ENCODE measurements at regions not wholly inside any gene's neighbourhood (a gene's known extent, or its start where the extent isn't known, plus 50 kb on each side); places are given as distances from the start of the nearest gene placed in this dataset.

DNA sequence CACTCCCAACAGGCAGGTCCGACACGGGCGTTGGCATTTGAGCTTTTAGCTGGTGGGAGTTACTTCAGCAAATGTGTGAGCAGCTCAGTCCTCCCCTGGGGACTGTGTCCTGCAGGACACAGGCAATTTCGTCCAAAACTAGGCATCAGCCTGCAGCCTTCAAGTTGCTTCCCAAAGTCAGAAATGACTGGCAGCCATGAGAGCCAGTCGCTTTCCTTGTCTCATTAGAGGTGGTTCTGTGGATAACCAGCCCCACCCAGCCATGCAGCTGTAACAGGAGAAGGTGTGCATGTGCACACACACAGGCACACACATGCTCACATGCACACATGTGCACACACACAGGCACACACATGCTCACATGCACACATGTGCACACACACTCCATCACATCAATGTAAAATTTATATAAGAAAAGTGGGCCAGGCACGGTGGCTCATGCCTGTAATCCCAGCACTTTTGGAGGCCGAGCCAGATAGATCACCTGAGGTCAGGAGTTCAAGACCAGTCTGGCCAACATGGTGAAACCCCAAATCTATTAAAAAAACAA is 138.8 kb upstream of the TCERG1L start:
- TF ChIP-seq CTCF (IDR thresholded peaks at IDR 0.05; ENCODE audit: insufficient read depth, low read depth, low read length), result no peak

GRCh38 chr10:131451407-131452015 is 140.0 kb upstream of the TCERG1L start:
- DNase-seq (ENCODE audit: low read depth), result no peak
- no peak for TF ChIP-seq CTCF (IDR thresholded peaks at IDR 0.05; ENCODE audit: insufficient read depth, low read depth, low read length)
- H3K4me3 ChIP-seq (ENCODE audit: low read depth, low read length), result no peak overlapping the region

More for the DNA sequence above, 138.8 kb upstream of the TCERG1L start:
- DNase-seq (ENCODE audit: low read depth), result no peak
- no peak overlapping the region for H3K4me3 ChIP-seq (ENCODE audit: low read depth, low read length)

DNA sequence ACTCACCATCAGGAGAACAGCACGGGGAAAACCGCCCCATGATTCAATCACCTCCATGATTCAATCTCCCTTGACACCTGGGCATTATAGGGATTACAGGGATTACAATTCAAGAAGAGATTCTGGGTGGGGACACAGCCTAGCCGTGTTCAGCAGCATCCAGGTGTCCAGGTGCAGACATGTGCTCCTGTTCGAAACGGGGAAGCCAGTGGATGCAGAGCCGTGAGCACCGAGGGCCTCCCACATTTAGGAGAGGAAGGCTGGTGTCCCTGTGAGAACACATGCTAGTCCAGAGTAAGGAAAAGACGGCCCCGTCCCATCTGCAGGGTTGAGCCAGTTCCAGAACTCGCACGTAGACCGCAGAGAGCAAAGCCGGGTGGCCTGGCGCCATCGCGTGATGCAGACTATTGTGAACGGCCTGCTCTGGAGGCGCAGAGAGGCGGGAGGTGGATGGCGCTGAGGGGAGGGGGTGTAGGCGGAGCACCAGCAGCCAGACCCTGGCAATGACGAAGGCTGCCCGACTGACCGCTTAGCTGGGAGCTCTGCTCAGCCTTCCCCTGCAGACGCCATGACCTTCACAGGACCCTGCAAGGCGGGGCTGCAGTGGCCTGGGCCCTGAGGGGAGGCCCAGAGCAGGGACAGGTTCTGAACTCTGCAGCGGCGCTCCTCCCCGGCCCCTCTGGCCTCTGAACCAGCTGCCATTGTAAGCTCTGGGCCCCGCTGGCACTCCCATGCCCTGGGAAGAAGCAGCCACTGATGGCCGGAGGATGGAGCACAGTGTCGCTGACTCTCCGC is 141.6 kb upstream of the TCERG1L start:
- no peak for DNase-seq (ENCODE audit: low read depth)
- H3K4me3 ChIP-seq (ENCODE audit: low read depth, low read length), result no peak overlapping the region
- no peak for TF ChIP-seq CTCF (IDR thresholded peaks at IDR 0.05; ENCODE audit: insufficient read depth, low read depth, low read length)

- no peak overlapping the region for H3K4me3 ChIP-seq (ENCODE audit: low read depth, low read length)
- peak; percentile 30 for TF ChIP-seq CTCF (IDR thresholded peaks at IDR 0.05; ENCODE audit: insufficient read depth, low read depth, low read length)
- DNase-seq (ENCODE audit: low read depth), result peak; percentile 0
Observed at GRCh38 chr10:131453721-131454634, 142.5 kb upstream of the TCERG1L start.

DNA sequence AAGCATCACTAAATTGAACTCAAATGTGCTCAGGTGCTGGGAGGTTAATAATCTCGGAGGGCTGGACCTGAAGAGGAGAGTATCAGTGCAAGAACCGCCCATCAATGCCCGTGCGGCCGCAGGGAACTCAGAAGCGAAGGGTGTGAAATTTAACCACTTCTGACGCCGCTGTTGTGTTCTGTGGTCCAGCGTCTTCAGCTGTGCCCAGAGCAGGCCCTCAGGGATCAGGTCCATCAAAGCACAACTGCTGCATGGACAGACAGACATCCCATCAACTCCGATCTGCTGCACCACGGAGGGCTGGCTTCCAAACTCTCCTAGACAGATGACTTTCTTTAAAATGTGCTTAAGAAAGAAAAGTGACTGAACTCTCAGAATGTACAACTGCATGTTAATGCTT is 144.9 kb upstream of the TCERG1L start:
- TF ChIP-seq CTCF (IDR thresholded peaks at IDR 0.05; ENCODE audit: insufficient read depth, low read depth, low read length), result no peak
- DNase-seq (ENCODE audit: low read depth), result no peak
- H3K4me3 ChIP-seq (ENCODE audit: low read depth, low read length), result no peak overlapping the region

GRCh38 chr10:131461093-131461492 is 149.6 kb upstream of the TCERG1L start:
- DNase-seq (ENCODE audit: low read depth), result no peak
- no peak for TF ChIP-seq CTCF (IDR thresholded peaks at IDR 0.05; ENCODE audit: insufficient read depth, low read depth, low read length)
- H3K4me3 ChIP-seq (ENCODE audit: low read depth, low read length), result no peak overlapping the region

All from fibroblast of villous mesenchyme (primary cell).